HG03469 (cell line): ENCODE measurements at regions not wholly inside any gene's neighbourhood (a gene's known extent, or its start where the extent isn't known, plus 50 kb on each side); places are given as distances from the start of the nearest gene placed in this dataset.

Experiments used
- ATAC-seq: cut with Tn5 transposase; IDR thresholded peaks from one replicate; pipeline ENCODE4 v1.9.1; 2021; ENCODE audit warnings: mild to moderate bottlenecking, moderate library complexity, moderate number of reproducible peaks; ENCODE audit not compliant: unreplicated experiment

DNA sequence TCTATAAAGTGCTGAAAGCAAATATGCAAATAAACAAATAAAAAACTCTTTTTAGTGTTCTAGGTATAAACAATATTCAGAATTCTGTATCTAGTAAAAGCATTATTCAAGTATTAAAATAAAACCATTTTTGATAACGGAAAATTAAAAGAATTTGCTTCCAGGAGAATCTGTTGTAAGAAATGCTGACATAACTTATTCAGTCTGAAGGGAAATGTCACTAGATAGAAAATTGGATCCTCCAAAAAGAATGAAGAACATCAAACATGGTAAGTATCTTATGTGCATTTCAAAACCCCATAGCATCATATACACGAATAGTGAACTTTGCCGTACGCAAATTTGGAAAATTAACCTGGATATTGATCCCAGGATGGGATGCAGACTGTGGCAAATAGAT is 506.7 kb downstream of the GLRX3 start:
- ATAC-seq: no peak

DNA sequence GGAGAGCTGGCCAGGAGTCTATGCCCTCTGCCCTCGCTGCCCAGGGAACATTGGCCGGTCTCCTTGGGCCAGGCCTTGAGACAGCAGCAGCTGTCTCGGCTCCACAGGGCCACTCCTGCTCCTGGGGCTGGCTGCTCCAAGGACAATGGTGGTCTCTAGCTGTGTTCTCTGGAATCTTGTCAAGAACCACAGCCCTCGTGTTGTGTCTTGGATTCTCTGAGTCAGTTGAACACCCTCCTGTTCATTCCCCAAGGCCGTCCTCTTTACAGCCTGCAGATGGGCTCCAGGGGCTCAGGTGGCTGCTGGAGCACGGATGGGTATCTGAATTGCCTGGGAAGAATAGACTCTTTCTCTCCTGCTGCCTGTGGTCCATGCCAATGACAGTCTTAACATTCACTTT is 511.1 kb downstream of the GLRX3 start:
- no peak for ATAC-seq

GRCh38 chr10:130648807-130649206 is 512.6 kb downstream of the GLRX3 start:
- no peak for ATAC-seq

DNA sequence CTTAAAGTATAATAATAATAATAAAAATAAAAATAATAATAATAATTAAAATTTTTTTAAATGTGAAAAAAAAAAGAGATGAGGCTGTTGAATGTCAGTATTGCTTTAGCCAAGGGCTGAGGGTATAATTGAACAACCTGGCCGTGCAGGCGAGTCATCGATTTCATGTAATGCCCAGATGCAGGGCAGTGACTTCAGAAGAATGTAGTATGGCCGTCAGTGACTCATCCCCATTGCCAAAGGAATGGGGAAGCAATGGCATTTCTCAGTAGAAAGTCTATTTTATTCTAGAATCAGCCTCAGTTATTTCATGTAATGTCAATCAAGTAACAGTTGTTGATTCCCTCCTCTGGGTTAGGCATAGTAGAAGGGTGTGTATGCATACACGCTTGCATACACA is 516.4 kb downstream of the GLRX3 start:
- ATAC-seq: no peak

- ATAC-seq: no peak
Observed at GRCh38 chr10:130652964-130653578, 516.9 kb downstream of the GLRX3 start.

DNA sequence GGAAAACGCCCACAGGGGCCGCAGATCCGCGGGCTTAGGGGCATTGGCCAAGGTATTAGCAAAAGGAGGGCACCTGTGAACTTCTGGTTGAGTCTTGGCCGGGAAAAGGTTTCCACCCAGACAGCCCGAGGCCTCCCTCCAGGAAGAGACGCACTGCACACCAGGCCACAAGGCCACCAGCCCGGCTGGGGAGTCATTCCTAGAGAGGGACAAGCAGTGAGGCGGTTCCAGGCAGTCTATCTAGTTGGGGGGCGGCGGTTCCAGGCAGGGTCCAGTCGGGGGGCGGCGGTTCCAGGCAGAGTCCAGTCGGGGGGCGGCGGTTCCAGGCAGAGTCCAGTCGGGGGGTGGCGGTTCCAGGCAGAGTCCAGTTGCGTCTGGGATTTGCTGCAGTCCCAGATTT is 518.5 kb downstream of the GLRX3 start:
- ATAC-seq: no peak

- no peak for ATAC-seq
Observed at GRCh38 chr10:130655313-130656186, 519.4 kb downstream of the GLRX3 start.

DNA sequence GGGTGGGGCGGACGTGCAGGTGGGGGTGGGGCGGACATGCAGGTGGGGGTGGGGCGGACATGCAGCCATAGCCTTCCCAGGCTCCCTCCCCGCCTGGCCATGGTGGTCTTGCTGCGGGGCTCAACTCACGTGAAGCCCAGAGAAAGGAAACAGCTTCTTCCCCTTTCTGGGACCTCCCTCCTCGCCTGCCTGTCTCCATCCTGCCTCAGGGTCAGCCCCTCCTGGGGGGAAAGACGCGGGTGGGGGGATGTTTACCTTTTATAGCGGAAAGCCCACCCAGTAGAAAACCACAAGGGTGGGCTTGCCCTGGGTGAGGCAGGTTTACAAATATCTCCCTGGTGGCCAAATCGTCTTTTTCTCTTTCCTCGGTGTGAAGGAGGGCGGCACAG is 520.0 kb downstream of the GLRX3 start:
- no peak for ATAC-seq

DNA sequence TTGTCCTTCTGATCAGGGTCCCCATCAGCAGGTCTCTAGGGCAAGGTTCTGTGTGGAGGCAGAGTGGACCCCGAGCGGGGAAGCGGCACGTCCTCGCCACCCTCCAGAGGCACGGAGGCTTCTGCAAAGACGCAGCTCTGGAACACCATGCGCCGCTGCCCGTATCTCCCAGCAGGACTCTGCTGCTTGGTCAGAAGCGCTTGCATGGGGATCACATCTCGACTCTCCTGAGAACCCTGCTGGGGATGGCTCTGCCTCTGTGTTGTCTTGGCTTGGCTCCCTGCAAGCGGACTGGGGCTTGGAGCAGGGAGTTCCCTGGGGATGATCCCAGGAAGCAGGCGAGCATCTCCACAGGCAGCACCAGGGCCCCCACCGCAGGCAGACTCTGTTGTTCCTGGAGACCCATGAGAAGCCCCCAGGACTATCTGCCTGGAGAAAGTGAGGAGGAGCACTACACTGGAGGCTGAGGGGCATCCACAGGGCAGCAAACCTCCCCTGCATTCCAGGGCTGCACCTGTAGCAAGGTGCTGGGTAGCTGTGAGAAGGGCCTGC is 520.5 kb downstream of the GLRX3 start:
- ATAC-seq: no peak

DNA sequence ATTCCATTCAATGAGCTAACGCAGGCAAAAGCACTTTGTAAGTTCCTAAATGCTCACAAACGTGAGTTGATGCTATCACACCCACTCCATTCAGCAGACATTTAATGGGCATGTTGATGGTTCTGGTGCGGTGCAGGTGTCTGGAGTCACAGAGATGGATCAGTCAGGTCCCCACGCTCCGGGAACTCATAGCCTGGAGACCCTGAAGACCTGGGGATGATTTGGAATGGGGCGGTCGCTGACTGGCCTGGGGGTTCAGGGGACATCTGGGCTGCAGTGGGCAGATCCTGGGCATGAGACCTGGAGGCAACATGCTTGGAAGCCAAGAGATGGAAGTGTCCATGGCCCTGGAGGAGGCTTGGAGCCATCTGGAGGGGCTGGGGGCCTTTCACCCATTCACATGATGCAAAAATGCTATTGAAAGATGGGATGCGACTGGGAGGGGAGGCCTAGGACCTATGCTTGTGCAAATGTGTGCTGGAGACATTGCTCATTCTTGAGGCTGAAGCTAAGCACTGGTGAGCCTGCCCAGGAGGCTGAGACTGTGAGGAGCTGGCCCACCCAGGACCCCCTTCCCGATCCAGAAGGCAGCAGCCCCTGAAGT is 522.6 kb downstream of the GLRX3 start:
- no peak for ATAC-seq

- no peak for ATAC-seq
Observed at GRCh38 chr10:130659528-130659927, 523.3 kb downstream of the GLRX3 start.

DNA sequence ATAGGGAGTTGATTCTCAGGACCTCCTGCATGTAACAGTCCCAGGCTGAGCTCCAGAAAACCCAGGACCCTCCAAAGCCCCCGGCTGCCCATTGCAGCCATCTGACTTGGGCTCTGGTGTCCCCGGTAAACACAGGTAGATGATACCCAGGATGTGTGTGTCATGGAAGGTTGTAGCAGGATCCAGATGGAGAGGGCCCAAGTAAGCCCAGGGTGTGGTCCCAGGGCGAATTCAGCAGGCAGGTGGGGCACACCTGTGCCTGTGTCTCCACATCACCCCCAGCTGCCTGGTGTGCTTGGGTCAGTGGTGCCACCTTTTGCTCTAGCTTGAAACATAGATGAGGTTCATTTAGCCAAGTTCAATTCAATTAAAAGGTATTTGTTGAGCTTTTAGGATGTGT is 524.1 kb downstream of the GLRX3 start:
- no peak for ATAC-seq

GRCh38 chr10:130661419-130661818 is 525.2 kb downstream of the GLRX3 start:
- ATAC-seq: no peak

DNA sequence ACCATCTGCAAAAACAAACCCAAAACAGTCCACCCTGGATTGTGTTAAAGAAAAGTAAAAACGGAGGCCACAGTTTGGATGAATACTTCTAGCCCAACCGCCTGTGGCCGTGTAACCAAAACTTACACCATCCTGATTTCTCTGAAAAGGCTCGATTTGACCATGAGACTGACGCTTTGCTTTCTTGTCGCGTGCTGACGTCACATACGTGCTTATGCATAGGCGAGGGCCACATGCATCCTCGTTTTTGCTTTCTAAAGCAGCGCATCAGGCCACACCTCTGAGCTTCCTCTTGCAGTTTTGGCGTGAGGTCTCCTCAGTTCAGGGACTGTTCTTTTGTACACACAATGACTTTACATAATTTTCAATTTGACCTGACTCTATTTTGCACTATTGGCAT is 526.6 kb downstream of the GLRX3 start:
- ATAC-seq: no peak

- ATAC-seq: no peak
Observed at GRCh38 chr10:130664526-130664925, 528.3 kb downstream of the GLRX3 start.

- no peak for ATAC-seq
Observed at GRCh38 chr10:130666215-130666614, 530.0 kb downstream of the GLRX3 start.

- no peak for ATAC-seq
Observed at GRCh38 chr10:130686689-130687300, 550.6 kb downstream of the GLRX3 start.

DNA sequence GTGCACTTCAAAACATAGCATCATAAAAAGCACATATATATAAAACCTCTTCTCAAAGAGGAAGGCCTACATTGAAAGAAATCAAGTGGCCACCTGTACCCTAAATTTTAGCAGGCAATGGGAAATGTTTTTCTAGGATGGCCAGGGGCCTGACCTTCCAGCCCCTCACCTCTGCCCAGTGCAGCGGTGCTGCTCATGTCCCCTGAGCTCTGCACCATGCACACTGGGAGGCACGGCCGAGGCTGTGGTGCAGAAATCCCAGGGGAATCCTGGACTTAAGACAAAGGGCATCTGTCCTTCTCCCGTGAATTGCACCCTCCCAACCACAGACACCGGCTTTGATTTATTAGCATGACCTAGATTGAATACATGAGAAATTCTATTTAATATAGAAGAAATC is 551.4 kb downstream of the GLRX3 start:
- ATAC-seq: no peak

GRCh38 chr10:130689743-130690626 is 553.8 kb downstream of the GLRX3 start:
- no peak for ATAC-seq

GRCh38 chr10:130691776-130692175 is 555.6 kb downstream of the GLRX3 start:
- ATAC-seq: no peak
